CD14-positive monocyte (primary cell): ENCODE measurements at regions not wholly inside any gene's neighbourhood (a gene's known extent, or its start where the extent isn't known, plus 50 kb on each side); places are given as distances from the start of the nearest gene placed in this dataset.

Experiments
- DNase-seq, 3 donors: peaks; one replicate each; pipeline ENCODE4 v3.0.0-alpha.2; 2011 to 2022
- H2AFZ ChIP-seq: 2 replicates; pipeline ENCODE4 v1.6.0; 2012; ENCODE audit warnings: mild to moderate bottlenecking, low read depth, low read length, inconsistent platforms; ENCODE audit not compliant: insufficient read depth, poor library complexity, severe bottlenecking
- H3K27ac ChIP-seq, 2 donors: 1 replicate in 1 of 2; 2 replicates in 1 of 2; pipeline ENCODE4 v1.5.1; 2012 to 2013; ENCODE audit warnings: low read length in 2 of 2, control low read depth in 1 of 2, inconsistent platforms in 1 of 2, low read depth in 1 of 2, mild to moderate bottlenecking in 1 of 2
- H3K27me3 ChIP-seq, 2 donors: one replicate each; pipeline versions ENCODE4 v1.6.0 to v1.6.1; 2011 to 2013; ENCODE audit warnings: low read length in 2 of 2; ENCODE audit not compliant: control insufficient read depth in 2 of 2, insufficient read depth in 2 of 2
- H3K36me3 ChIP-seq, 2 donors: replicated peaks in 1 of 2; 1 replicate in 1 of 2; 2 replicates in 1 of 2; pipeline versions ENCODE4 v1.5.1 to v1.6.1; 2012 to 2013; ENCODE audit warnings: low read length in 2 of 2, control low read depth in 1 of 2, inconsistent platforms in 1 of 2, mild to moderate bottlenecking in 1 of 2; ENCODE audit not compliant: insufficient read depth in 2 of 2, control insufficient read depth in 1 of 2
- H3K4me1 ChIP-seq, 2 donors: 1 replicate in 1 of 2; 2 replicates in 1 of 2; pipeline versions ENCODE4 v1.5.1 to v1.6.1; 2012 to 2013; ENCODE audit warnings: low read length in 2 of 2, control low read depth in 1 of 2, inconsistent platforms in 1 of 2, mild to moderate bottlenecking in 1 of 2, moderate library complexity in 1 of 2; ENCODE audit not compliant: insufficient read depth in 2 of 2, control insufficient read depth in 1 of 2
- H3K4me2 ChIP-seq: replicated peaks from 2 replicates; pipeline ENCODE3; 2012; ENCODE audit warnings: low read length, moderate library complexity, mild to moderate bottlenecking; ENCODE audit not compliant: poor library complexity, severe bottlenecking; ENCODE audit errors: extremely low read depth
- H3K4me3 ChIP-seq, 3 experiments: fragments of 200-600 bp in 1 of 3; sonication (generic) in 1 of 3; replicated peaks in 1 of 3; 1 replicate in 2 of 3; 2 replicates in 1 of 3; pipeline ENCODE4 v1.5.1; 2011 to 2013; ENCODE audit warnings: low read length in 3 of 3, mild to moderate bottlenecking in 3 of 3, control low read depth in 2 of 3, low read depth in 2 of 3, inconsistent platforms in 1 of 3, moderate library complexity in 1 of 3
- H3K79me2 ChIP-seq: 2 replicates; pipeline ENCODE4 v1.6.0; 2012; ENCODE audit warnings: mild to moderate bottlenecking, control low read depth, inconsistent platforms, low read length, moderate library complexity; ENCODE audit not compliant: insufficient read depth
- H3K9ac ChIP-seq: 2 replicates; pipeline ENCODE4 v1.6.0; 2017; ENCODE audit warnings: low read length, mild to moderate bottlenecking; ENCODE audit not compliant: insufficient read depth, poor library complexity, severe bottlenecking
- H3K9me3 ChIP-seq, 2 donors: replicated peaks in 1 of 2; 1 replicate in 1 of 2; 2 replicates in 1 of 2; pipeline versions ENCODE4 v1.5.1 to v1.6.1; 2012 to 2013; ENCODE audit warnings: low read length in 2 of 2, control low read depth in 1 of 2; ENCODE audit not compliant: control insufficient read depth in 1 of 2, insufficient read depth in 1 of 2
- H4K20me1 ChIP-seq: 2 replicates; pipeline ENCODE4 v1.6.0; 2012; ENCODE audit warnings: mild to moderate bottlenecking, low read length, control low read depth, moderate library complexity; ENCODE audit not compliant: insufficient read depth
- H3K27ac Mint-ChIP-seq, 7 donors: one replicate each; pipeline ENCODE4 v1.8.0; 2020; ENCODE audit warnings: mild to moderate bottlenecking in 7 of 7, mixed read lengths in 7 of 7, moderate library complexity in 6 of 7, inconsistent platforms in 2 of 7
- H3K27me3 Mint-ChIP-seq, 3 donors: one replicate each; pipeline ENCODE4 v1.8.0; 2021 to 2022; ENCODE audit warnings: low read depth in 3 of 3, mild to moderate bottlenecking in 3 of 3, mixed read lengths in 3 of 3, moderate library complexity in 3 of 3, inconsistent platforms in 1 of 3
- H3K36me3 Mint-ChIP-seq, 2 donors: one replicate each; pipeline ENCODE4 v1.8.0; 2020; ENCODE audit warnings: mixed read lengths in 2 of 2, inconsistent platforms in 1 of 2, mild to moderate bottlenecking in 1 of 2
- H3K4me1 Mint-ChIP-seq: one replicate; pipeline ENCODE4 v1.8.0; 2020; ENCODE audit warnings: mild to moderate bottlenecking, mixed read lengths
- H3K4me3 Mint-ChIP-seq, 2 donors: one replicate each; pipeline ENCODE4 v1.8.0; 2020; ENCODE audit warnings: mild to moderate bottlenecking in 2 of 2, mixed read lengths in 2 of 2, moderate library complexity in 1 of 2
- H3K9me3 Mint-ChIP-seq, 7 donors: one replicate each; pipeline ENCODE4 v1.8.0; 2020 to 2022; ENCODE audit warnings: mixed read lengths in 7 of 7, mild to moderate bottlenecking in 6 of 7, moderate library complexity in 6 of 7, inconsistent platforms in 2 of 7
- WGBS: methylation state at CpG from one replicate; pipeline ENCODE4 v1.1.5; 2013; ENCODE audit warnings: missing lambda C conversion rate; ENCODE audit not compliant: insufficient coverage; 5-methylcytosine and 5-hydroxymethylcytosine counted together
- intact Hi-C, 2 donors: fragments of 100-400 bp; cut with micrococcal nuclease; formaldehyde crosslinking; loops; one replicate each; pipeline versions ENCODE4 v1.15.0 to v1.15.1; 2023
- TF ChIP-seq, protein P1 (sequence below): fragments of 200-600 bp; IDR thresholded peaks from one replicate; pipeline ENCODE4 v1.8.0; 2022; ENCODE audit warnings: antibody characterized with exemption, mild to moderate bottlenecking

DNA sequence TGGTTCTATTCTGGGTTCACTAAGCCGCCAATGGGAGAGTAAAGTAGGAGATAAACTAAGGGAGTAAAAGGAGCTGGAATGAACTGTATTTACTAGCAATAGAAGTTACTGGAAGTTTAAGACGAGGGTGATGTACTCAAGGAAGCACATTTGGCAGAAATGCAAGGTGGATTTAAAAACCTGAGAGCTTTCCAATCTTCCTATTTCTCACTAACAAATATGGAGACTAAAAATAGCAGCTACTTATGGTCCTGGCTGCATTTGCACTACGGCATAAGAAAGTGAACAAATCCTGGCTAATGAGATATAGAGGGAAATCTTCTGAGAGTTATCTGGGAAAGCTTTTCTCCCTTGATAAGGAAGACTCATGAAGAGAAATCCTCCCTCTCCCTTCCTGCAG lies 153.4 kb downstream of the TMEM161B start:
- H3K4me3 Mint-ChIP-seq, result no peak overlapping the region
- intact Hi-C loops, result no loop called here
- Histone ChIP-seq H3K4me2 (no peak overlapping the region), H3K27ac (no peak overlapping the region), H3K4me3 (no peak overlapping the region), H3K9me3 (no peaks in the 10 kb centered on the region), H3K27me3 (no peaks in the 10 kb centered on the region), H4K20me1 (no peaks in the 10 kb centered on the region), H2AFZ (no peak overlapping the region), H3K79me2 (no peaks in the 10 kb centered on the region), H3K9ac (no peak overlapping the region), H3K36me3 (no peaks in the 10 kb centered on the region), H3K4me1 (no peaks in the 10 kb centered on the region)
- no peaks in the 10 kb centered on the region for H3K27me3 Mint-ChIP-seq
- no peak overlapping the region for H3K27ac Mint-ChIP-seq
- H3K4me1 Mint-ChIP-seq, result no peaks in the 10 kb centered on the region
- DNase-seq, result no peak
- TF ChIP-seq, protein P1, sequence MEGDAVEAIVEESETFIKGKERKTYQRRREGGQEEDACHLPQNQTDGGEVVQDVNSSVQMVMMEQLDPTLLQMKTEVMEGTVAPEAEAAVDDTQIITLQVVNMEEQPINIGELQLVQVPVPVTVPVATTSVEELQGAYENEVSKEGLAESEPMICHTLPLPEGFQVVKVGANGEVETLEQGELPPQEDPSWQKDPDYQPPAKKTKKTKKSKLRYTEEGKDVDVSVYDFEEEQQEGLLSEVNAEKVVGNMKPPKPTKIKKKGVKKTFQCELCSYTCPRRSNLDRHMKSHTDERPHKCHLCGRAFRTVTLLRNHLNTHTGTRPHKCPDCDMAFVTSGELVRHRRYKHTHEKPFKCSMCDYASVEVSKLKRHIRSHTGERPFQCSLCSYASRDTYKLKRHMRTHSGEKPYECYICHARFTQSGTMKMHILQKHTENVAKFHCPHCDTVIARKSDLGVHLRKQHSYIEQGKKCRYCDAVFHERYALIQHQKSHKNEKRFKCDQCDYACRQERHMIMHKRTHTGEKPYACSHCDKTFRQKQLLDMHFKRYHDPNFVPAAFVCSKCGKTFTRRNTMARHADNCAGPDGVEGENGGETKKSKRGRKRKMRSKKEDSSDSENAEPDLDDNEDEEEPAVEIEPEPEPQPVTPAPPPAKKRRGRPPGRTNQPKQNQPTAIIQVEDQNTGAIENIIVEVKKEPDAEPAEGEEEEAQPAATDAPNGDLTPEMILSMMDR, result no peak
- WGBS, result 100% methylated on average over 1 of the region's 3 CpGs
- H3K9me3 Mint-ChIP-seq, result peaks cover 0 to 3% (median 0%) of the 10 kb centered on the region in 7 donors
- H3K36me3 Mint-ChIP-seq, result no peaks in the 10 kb centered on the region

DNA sequence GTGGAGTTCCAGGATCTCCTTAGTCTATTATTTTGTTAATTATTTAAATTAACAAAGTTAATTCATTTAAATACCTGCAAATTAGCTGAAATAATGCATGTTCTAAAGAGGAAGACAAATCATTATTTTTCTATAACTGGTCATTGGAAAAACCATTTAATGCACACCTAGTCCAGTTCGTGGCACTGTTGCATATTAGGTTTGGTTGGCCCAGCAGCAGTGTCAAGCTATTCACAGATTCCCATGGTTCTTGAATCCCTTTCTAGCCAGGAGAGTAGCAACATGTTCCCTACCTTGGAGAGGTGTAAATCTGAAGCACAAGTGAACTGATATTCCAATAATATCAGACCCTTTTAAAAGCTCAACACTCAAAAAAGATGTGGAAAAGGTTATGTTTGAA lies 155.2 kb downstream of the TMEM161B start:
- TF ChIP-seq, protein P1, result no peak
- intact Hi-C loops, result no loop called here
- Histone ChIP-seq H3K4me3 (no peak overlapping the region), H3K9me3 (no peaks in the 10 kb centered on the region), H3K79me2 (no peaks in the 10 kb centered on the region), H2AFZ (no peak overlapping the region), H3K27ac (no peak overlapping the region), H3K4me1 (no peaks in the 10 kb centered on the region), H4K20me1 (no peaks in the 10 kb centered on the region), H3K27me3 (no peaks in the 10 kb centered on the region), H3K9ac (no peak overlapping the region), H3K36me3 (no peaks in the 10 kb centered on the region), H3K4me2 (no peak overlapping the region)
- WGBS, result no CpG with 5 or more reads among the region's 1 CpG
- no peaks in the 10 kb centered on the region for H3K36me3 Mint-ChIP-seq
- H3K27ac Mint-ChIP-seq, result no peak overlapping the region
- no peaks in the 10 kb centered on the region for H3K4me1 Mint-ChIP-seq
- H3K4me3 Mint-ChIP-seq, result no peak overlapping the region
- no peak for DNase-seq
- H3K27me3 Mint-ChIP-seq, result no peaks in the 10 kb centered on the region
- peaks cover 0 to 3% (median 0%) of the 10 kb centered on the region in 7 donors for H3K9me3 Mint-ChIP-seq
